Tibial artery (tissue), 4 donors: ENCODE measurements at regions not wholly inside any gene's neighbourhood (a gene's known extent, or its start where the extent isn't known, plus 50 kb on each side); places are given as distances from the start of the nearest gene placed in this dataset.

ENCODE experiments used
- DNase-seq, 2 donors: peaks; one replicate each; pipeline ENCODE4 v3.0.0-alpha.2; 2019
- H3K27ac ChIP-seq, 2 donors: fragments of 200-600 bp; sonication (generic) in 1 of 2; 1 replicate in 1 of 2; 2 replicates in 1 of 2; pipeline ENCODE4 v1.5.1; 2018 to 2019; ENCODE audit warnings: mild to moderate bottlenecking in 1 of 2
- H3K27me3 ChIP-seq, 2 donors: fragments of 200-600 bp; sonication (generic) in 1 of 2; one replicate each; pipeline versions ENCODE4 v1.5.1 to v1.6.0; 2016 to 2019
- H3K36me3 ChIP-seq, 3 donors: fragments of 200-600 bp; sonication (generic) in 2 of 3; one replicate each; pipeline ENCODE4 v1.5.1; 2016 to 2019; ENCODE audit warnings: mild to moderate bottlenecking in 2 of 3
- H3K4me1 ChIP-seq, 4 donors: fragments of 200-600 bp; sonication (generic) in 2 of 4; 1 replicate in 3 of 4; 2 replicates in 1 of 4; pipeline ENCODE4 v1.5.1; 2016 to 2019
- H3K4me3 ChIP-seq, 2 donors: fragments of 200-600 bp; sonication (generic) in 1 of 2; 1 replicate in 1 of 2; 2 replicates in 1 of 2; pipeline ENCODE4 v1.5.1; 2018 to 2019; ENCODE audit warnings: mild to moderate bottlenecking in 2 of 2
- H3K9me3 ChIP-seq, 3 donors: fragments of 200-600 bp; sonication (generic) in 1 of 3; one replicate each; pipeline ENCODE4 v1.5.1; 2016 to 2019
- intact Hi-C: fragments of 100-400 bp; cut with DNase I; formaldehyde crosslinking; loops from one replicate; pipeline ENCODE4 v1.15.0; 2023; ENCODE audit warnings: low total_unique reads
- TF ChIP-seq, protein P1 (sequence below), 2 experiments: fragments of 200-600 bp in 1 of 2; fragments of 450-650 bp in 1 of 2; IDR thresholded peaks; one replicate each; pipeline ENCODE4 v1.5.1; 2017 to 2019; ENCODE audit warnings: antibody characterized with exemption in 2 of 2, mild to moderate bottlenecking in 1 of 2, moderate library complexity in 1 of 2

- Histone ChIP-seq H3K4me3 (no peak overlapping the region), H3K27me3 (no peaks in the 10 kb centered on the region), H3K4me1 (no peaks in the 10 kb centered on the region), H3K9me3 (peaks cover 0 to 3% (median 0%) of the 10 kb centered on the region in 3 donors), H3K36me3 (no peaks in the 10 kb centered on the region), H3K27ac (no peak overlapping the region)
- TF ChIP-seq, protein P1, sequence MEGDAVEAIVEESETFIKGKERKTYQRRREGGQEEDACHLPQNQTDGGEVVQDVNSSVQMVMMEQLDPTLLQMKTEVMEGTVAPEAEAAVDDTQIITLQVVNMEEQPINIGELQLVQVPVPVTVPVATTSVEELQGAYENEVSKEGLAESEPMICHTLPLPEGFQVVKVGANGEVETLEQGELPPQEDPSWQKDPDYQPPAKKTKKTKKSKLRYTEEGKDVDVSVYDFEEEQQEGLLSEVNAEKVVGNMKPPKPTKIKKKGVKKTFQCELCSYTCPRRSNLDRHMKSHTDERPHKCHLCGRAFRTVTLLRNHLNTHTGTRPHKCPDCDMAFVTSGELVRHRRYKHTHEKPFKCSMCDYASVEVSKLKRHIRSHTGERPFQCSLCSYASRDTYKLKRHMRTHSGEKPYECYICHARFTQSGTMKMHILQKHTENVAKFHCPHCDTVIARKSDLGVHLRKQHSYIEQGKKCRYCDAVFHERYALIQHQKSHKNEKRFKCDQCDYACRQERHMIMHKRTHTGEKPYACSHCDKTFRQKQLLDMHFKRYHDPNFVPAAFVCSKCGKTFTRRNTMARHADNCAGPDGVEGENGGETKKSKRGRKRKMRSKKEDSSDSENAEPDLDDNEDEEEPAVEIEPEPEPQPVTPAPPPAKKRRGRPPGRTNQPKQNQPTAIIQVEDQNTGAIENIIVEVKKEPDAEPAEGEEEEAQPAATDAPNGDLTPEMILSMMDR (IDR thresholded peaks at IDR 0.05) = no peak
- intact Hi-C loops = loop anchor here (10.0 kb wide), 1 partner anchor 197 kb away; no protein-coding TSS in a partner anchor
- DNase-seq = no peak
Observed at GRCh38 chr6:148257810-148258209, 84.8 kb upstream of the SASH1 start.

- no peaks in the 10 kb centered on the region for H3K27me3 ChIP-seq
- intact Hi-C loops = loop anchor here (10.0 kb wide), 1 partner anchor 196 kb away; no protein-coding TSS in a partner anchor
Observed at GRCh38 chr6:148258868-148259267, 83.8 kb upstream of the SASH1 start.

DNA sequence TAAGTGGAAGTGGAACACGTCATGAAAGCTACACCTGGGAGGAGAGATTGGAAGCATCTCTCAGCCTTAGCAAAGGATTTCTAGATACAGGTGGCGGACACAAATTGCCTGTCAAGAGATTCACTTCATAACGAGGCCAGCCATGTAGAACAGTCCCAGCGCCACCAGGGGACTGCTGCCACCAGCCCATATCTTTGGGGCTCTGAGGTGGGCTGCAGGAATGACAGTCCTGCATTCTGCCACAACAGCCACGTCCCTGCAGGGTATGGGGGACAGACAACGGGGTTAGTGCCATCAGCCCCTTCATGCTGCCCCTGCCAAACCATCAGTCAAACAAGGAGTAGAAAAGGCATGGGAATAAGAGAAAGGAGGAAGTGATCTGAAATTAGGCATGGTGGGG, 81.2 kb upstream of the SASH1 start:
- intact Hi-C loops = loop anchor here (10.0 kb wide), 1 partner anchor 273 kb away; no protein-coding TSS in a partner anchor
- Histone ChIP-seq H3K4me3 (no peak overlapping the region), H3K9me3 (peaks cover 0 to 3% (median 0%) of the 10 kb centered on the region in 3 donors), H3K27me3 (no peaks in the 10 kb centered on the region), H3K27ac (no peak overlapping the region), H3K4me1 (peaks cover 0 to 3% (median 0%) of the 10 kb centered on the region in 4 donors), H3K36me3 (no peaks in the 10 kb centered on the region)
- DNase-seq = no peak
- TF ChIP-seq, protein P1 (IDR thresholded peaks at IDR 0.05) = no peak

More at GRCh38 chr6:148258868-148259267, 83.8 kb upstream of the SASH1 start:
- peaks cover 0 to 3% (median 0%) of the 10 kb centered on the region in 4 donors for H3K4me1 ChIP-seq
- no peaks in the 10 kb centered on the region for H3K36me3 ChIP-seq
- TF ChIP-seq, protein P1 (IDR thresholded peaks at IDR 0.05) = no peak
- DNase-seq = no peak
- peaks cover 0 to 3% (median 0%) of the 10 kb centered on the region in 3 donors for H3K9me3 ChIP-seq
- H3K4me3 ChIP-seq = no peak overlapping the region
- no peak overlapping the region for H3K27ac ChIP-seq

GRCh38 chr6:148263010-148263409, 79.6 kb upstream of the SASH1 start:
- no peaks in the 10 kb centered on the region for H3K27me3 ChIP-seq
- TF ChIP-seq, protein P1 (IDR thresholded peaks at IDR 0.05) = no peak
- peaks cover 0 to 3% (median 0%) of the 10 kb centered on the region in 3 donors for H3K9me3 ChIP-seq
- DNase-seq = no peak
- intact Hi-C loops = loop anchor here (10.0 kb wide), 1 partner anchor 272 kb away; no protein-coding TSS in a partner anchor
- H3K4me3 ChIP-seq = no peak overlapping the region
- no peak overlapping the region for H3K27ac ChIP-seq
- peaks cover 0 to 10% (median under 1%) of the 10 kb centered on the region in 4 donors for H3K4me1 ChIP-seq
- H3K36me3 ChIP-seq = no peaks in the 10 kb centered on the region

GRCh38 chr6:148263961-148264360, 78.7 kb upstream of the SASH1 start:
- DNase-seq = no peak
- peaks cover 0 to 10% (median 4%) of the 10 kb centered on the region in 4 donors for H3K4me1 ChIP-seq
- no peaks in the 10 kb centered on the region for H3K36me3 ChIP-seq
- peaks cover 0 to 3% (median 0%) of the 10 kb centered on the region in 3 donors for H3K9me3 ChIP-seq
- H3K27me3 ChIP-seq = no peaks in the 10 kb centered on the region
- TF ChIP-seq, protein P1 (IDR thresholded peaks at IDR 0.05) = no peak
- no peak overlapping the region for H3K4me3 ChIP-seq
- no peak overlapping the region for H3K27ac ChIP-seq
- intact Hi-C loops = loop anchor here (10.0 kb wide), 1 partner anchor 271 kb away; no protein-coding TSS in a partner anchor
